ENCODE measurements at regions not wholly inside any gene's neighbourhood (a gene's known extent, or its start where the extent isn't known, plus 50 kb on each side); places are given as distances from the start of the nearest gene placed in this dataset.
A peak's percentile ranks its signal among the peaks of the same experiment; 100 is the strongest.
"Not testable (repeated sequence)": the region's sequence is repeated elsewhere in the genome, so short reads cannot be mapped to it uniquely, and the experiment has no call there.

DNA sequence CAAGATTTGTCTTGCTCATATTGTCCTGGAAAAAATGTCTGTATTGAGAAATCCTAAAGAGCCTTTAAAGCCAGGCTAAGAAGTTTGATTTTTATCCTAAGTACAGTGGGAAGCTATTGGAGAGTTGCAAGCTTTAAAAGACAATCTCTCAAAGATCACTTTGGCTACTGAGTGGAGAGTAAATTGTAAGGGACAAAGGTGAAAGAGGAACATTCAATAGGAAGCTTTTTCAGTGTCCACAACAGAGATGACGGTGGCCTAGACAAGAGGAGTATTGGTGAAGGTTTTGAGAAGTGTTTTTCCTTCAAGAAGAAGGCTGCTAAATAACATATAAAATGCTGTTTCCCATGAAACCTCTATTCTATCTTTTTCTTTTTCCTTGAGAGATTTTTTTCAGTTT is 249.5 kb upstream of the IL12A start:
- DNase-seq, result no peak

DNA sequence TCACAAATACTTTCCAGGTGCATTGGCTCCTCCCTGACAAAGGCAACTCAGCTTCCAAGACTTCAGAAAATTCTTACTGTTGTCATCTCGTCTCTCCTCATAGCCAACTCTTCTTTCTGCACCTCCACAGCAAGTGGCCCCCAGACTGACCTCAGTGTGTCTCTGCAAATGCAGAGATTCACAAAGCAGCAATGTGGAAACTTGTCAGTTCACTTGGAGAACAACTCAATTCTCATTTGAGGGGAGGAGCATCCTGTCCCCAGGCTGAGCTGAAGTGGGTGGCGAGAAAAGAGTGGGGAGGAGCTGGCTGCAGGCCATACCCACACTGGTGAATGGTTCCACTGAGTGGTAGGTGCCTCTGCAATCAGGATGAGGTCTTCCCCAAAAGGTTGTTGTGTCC is 248.7 kb upstream of the IL12A start:
- DNase-seq, result peak; percentile 13

DNA sequence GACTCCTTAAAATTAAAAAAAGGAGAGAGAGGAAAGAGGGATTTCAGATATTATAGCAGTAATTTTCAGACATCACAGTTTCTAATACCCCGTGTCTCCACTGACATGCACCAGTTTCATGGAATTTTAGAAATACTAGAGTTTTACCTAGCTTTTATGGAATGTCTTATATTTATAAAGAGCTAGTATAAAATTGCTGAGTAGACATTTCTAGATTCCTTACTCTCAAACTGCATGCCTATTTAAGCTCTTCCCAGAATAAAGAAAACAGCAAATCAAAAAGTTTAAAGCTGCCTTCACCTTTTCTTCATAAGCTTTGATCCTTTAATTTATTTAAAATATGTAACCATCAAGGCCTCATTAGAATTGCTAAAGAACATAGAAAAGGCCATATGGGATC is 247.4 kb upstream of the IL12A start:
- no peak for DNase-seq

DNA sequence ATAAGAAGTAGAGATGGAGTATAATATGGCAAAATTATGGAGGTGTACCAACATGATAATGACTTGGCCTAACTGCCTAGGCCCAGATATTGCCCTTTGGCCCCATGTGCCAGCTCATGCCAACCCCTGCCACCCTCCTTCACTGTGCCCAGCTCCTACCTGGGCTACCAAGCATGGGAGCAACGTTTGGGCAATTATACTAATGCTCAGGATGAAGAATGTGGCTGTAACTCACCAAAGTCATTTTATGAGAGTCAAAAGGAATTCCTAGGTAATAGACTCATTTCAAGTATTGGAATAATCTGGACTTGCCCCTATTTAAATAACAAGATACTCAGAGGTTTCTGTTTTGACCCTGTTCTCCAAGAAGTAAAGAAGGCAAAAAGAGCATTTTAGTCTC is 240.2 kb upstream of the IL12A start:
- DNase-seq, result no peak

DNA sequence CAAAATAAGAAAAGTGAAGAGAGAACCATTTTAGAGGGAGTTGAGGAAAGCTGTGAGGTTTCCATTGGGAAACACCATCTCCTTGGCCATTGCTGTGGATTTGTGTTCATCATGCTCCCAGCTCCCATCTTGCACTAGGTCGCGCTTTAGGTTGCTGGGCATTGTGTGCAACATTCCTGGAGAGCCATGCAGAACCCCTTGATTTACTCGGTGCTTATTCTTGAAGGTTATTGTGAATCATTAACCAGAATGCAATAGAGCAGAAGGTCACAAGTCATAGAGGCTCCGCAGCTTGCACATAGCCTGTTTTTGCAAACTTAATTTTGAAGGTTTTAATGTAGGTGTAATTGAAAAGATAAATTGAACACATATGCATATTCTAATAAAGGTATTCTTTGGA is 239.2 kb upstream of the IL12A start:
- no peak for DNase-seq

DNA sequence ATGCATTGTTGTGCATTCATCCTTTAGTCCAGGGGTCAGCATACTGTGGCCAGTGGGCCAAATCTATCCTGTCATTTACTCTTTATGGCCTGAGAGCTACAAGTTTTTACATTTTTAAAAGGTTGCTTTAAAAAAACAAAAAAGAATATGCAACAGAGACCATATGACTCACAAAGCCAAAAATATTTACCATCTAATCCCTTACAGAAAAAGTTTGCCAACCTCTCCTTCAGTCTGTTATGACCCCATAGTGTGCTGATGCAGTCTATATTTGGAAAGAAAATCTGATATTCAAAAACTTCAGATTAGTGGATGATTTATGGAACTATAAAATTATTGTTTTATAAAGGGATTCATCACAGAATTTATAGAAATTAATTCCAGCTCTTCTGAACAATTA is 237.5 kb upstream of the IL12A start:
- peak; percentile 78 for DNase-seq

DNA sequence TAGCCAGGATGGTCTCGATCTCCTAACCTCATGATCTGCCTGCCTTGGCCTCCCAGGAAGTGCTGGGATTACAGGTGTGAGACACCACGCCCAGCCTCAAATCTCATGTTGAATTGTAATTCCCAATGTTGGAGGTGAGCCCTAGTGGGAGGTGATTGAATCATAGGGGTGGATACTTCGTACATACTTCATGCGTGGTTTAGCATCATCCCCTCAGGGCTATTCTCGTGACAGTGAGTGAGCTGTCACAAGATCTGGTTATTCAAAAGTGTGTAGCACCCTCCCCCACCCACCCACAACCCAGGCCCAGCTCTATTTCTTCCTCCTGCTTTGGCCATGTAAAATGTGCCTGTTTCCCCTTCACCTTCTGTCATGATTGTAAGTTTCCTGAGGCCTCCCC is 236.9 kb upstream of the IL12A start:
- no peak for DNase-seq

DNA sequence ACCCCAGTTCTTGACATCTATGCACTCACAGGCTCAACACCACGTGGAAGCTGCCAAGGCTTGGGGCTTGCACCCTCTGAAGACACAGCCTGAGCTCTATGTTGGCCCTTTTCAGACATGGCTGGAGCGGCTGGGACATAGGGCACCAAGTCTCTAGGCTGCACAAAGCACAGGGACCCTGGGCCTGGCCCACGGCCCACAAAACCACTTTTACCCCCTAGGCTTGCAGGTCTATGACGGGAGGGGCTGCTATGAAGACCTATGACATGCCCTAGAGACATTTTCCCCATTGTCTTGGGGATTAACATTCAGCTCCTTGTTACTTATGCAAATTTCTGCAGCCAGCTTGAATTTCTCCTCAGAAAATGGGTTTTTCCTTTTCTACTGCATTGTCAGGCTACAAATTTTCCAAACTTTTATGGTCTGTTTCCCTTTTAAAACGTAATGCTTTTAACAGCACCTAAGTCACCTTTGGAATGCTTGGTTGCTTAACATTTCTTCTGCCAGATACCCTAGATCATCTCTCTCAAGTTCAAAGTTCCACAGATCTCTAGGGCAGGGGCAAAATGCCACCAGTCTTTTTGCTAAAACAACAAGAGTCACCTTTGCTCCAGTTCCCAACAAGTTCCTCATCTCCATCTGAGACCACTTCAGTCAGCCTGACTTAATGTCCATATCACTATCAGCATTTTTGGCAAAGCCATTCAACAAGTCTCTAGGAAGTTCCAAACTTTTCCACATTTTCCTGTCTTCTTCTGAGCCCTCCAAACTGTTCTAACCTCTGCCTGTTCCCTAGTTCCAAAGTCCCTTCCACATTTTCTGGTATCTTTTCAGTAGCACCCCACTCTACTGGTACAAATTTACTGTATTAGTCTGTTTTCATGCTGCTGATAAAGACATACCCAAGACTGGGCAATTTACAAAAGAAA is 232.1 kb upstream of the IL12A start:
- DNase-seq, result not testable (repeated sequence)

DNA sequence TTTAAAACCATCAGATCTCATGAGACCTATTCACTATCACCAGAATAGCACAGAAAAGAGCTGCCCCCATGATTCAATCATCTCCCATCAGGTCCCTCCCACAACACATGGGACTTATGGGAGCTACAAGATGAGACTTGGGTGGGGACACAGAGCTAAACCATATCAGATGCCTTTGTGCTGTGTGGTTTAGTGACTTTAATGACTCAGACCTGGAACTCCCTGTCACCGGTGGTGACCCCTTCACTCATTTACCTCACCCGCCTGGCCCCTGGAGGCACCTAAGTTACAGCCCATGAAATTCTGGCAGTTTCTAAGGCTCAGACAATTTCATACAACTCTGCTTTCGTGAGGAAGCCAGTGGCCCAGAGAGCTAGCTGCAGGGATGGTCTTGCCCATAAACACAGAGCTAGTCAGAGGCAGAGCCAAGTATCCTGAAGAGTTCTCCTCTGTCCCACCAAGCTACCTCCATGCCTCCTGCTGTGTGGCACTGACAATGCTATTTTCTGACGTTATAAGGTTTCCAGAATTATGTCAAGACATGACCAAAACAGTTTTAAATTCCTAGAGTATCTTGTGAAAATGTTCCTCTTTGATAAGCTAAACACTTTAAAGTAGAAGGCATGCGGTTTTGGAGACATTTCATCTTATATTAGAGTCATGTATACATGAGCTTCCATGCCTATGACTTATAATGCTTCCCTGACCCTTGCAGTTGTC is 231.1 kb upstream of the IL12A start:
- no peak for DNase-seq

DNA sequence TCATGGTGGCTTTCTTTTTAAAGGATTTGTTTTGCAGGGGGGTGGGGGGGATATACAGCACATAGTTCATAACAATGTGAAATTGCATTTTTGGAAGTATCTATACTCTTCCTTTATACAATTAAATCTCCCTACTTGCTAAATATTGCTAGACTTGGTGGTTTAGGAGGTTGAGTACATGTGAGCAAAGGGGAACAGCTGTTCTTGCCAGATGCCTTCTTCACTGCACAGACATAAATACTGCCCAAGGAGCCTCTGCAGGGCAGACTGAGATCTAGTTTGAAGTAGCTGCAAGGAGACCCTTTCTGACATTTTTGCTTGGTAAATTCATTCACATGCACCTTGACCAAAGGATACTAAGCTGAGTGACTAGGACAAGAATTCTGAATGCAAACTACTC is 228.6 kb upstream of the IL12A start:
- no peak for DNase-seq

DNA sequence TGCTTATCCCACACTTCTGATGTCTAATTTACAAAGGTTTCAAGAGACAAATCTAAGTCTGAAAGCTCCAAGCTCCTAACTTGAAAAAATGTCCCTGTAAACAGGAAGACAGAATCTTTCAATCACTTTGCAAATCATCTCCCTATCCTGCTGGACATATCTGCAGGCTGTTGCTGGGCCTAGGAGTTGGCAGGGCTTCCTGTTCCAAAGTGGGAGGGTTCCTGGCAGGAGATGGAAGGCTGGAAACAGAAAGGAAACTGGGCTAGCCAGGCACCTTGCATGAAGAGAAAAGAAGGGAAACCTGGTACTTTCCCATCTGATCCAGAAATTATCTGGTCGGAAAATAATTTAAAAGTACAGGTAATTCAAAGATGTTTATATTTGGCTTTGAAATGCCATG is 227.3 kb upstream of the IL12A start:
- DNase-seq, result no peak

DNA sequence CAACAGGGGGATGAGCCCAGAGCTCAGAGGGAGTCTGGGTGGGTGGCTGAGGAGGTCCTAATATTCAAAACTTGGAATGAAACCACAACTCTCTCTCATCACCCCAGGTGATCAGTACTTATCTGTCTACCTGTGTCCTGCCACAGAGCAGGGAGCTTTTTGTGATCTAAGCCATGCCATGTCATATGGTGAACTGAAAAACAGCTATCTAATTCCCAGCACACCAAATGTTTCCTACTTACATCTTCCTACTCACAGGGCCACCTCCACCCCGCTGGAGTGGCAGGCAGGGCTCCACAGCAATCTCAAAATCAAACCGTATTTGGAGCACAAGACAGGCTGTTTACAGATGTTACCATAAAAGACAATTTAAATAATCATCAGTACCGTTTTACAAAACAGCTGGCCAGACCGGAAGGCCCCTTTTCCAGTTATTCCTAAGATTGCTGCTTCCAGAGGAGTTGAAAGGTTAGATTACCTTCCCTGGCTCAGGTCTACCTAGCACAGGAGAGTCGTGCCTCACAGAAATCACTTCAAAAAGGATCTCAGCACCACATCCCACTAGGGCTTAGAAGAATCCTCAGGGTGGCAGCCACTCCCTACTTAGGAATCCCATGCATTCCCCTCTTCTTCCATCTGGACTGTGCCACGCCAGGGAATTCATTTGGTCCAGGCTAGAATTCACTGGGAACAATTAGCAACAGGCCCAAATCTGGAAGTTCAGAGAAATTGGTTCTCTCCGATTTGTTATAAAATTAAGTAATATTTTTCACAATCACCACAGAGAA is 226.6 kb upstream of the IL12A start:
- DNase-seq, result peak; percentile 72

DNA sequence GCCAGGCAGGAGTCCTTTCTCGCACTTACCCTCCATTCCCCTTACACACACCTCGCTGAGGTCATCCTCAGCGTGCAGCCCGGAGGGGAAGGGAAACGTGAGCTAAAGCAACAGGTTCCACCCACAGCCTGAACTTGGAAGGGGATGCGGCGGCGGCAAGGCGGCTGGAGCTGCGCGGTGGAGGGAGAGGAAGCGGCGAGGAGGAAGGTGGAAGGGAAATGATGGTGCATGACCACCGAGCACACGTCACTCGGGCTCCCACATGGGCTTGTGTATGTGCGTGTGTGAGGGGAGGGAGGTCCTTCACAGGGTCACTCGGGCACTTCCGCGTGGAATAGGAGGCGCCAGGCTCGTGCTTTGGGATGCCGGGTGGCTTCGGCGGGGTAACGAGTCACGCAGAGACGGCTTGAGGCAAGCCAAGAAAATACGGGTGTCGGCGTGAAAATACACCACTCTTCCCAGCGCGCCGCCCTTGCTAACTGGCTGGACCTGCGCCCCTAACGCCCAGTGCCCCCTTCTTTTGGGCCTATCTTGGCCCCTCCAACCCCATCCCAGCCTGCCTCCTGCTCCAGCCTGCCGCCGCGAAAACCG is 225.5 kb upstream of the IL12A start:
- peak; percentile 80 for DNase-seq

DNA sequence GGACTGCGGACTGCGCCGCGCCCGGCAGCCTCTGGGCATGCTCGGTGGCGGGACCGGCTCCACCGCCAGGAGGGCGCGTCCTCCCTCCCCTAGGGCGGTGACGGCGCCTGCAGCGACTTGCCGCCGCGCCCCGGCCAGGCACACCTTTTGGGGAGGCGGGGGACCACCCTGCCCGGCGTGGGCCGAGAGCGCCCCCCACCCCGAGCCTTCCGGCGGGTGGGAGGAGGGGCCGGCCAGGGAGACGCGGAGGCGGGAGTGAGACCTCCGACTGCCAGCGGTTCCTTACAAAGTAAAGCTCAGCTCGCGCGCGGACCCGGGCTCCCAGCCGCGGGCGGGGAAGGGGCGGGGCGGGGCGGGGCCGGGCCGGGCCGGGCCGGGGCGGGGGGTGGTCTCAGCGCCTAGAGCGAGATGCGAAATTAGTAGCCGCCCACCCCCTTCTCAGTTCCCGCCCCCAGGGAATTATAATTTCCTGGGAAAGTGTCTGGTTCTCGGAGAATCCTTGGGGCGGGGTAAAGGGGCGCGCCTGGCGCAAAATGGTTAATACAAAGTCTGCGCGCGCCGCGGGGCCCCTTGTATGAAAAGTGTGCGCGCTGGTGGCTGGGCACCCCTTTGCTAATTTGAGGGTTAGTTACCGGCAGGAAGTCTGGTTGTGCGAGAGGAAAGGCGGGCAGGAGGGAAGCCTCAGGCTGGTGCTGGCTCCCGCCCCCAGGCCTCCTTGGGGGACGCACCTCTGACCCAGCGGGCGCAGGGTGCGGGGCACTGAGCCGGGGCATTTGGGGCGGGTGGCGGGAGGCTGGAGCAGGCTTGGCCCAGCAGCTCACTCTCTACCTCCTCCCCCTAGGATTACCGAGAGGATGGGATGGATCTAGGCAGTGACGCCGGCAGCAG is 224.8 kb upstream of the IL12A start:
- DNase-seq, result peak; percentile 97

DNA sequence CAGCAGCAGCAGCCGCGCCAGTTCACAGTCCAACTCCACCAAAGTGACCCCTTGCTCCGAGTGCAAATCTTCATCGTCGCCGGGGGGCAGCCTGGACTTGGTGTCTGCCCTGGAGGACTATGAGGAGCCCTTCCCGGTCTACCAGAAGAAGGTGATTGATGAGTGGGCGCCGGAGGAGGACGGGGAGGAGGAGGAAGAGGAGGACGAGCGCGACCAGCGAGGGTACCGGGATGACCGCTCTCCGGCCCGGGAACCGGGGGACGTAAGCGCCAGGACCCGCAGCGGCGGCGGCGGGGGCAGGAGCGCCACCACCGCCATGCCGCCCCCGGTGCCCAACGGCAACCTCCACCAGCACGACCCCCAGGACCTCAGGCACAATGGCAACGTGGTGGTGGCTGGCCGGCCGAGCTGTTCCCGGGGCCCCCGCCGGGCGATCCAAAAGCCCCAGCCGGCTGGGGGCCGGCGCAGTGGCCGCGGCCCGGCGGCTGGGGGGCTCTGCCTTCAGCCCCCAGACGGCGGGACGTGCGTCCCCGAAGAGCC is 224.1 kb upstream of the IL12A start:
- DNase-seq, result no peak

DNA sequence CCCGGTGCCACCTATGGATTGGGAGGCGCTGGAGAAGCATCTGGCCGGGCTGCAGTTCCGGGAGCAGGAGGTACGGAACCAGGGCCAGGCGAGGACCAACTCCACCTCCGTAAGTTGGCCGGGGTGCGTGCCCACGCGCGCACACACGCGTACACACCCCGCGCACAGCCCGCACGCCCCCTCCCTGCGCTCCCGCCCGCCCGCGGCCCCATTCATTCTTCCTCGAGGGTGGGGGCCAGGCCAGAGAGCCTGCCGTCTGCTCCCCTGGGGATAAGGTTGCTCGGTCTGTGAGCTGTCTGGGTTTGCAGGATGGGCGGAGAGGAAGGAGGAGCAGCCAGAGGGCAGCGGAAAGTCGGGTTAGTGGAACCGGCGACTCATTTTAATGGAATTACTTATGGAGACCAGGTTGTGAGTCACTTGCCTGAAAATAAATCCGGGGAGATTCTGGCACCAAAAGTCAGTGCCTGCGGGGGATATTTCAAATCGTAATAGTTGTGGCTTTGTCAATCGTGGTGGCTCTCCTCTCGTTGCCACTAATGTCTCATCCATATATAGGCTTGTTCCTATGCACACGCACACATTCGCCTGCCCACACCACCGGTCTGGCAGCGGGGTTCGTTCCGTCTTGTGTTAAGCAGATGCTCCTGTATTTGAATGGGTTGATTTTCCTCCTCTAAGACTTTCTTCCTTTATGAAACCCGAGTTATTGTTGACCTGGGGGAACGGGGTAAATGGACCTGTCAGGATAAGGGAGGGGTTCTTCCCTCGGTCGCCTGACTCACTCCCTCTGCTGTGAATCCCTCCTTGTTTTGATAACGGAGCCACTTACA is 223.4 kb upstream of the IL12A start:
- DNase-seq, result peak; percentile 100

DNA sequence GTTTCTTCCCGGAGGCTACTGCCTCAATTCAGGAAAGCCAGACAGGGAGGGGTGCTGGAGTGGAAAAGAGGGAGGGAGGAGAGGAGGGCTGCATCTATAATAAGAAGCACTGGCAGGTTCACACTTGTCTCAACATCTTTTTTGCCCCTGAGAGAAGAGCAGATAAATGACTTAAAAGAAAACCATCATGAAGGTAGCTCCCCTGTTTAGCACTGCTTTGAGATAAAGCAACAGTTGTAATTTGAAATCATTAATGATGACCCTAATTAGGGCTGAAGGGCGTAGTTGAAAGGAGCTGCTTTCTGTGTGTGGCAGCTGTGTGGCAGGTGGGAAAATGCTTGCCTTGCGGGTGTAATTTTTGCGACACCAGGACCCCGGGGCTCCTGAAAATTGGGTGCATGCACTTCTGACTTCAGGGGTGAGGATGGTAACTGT is 222.8 kb upstream of the IL12A start:
- no peak for DNase-seq

DNA sequence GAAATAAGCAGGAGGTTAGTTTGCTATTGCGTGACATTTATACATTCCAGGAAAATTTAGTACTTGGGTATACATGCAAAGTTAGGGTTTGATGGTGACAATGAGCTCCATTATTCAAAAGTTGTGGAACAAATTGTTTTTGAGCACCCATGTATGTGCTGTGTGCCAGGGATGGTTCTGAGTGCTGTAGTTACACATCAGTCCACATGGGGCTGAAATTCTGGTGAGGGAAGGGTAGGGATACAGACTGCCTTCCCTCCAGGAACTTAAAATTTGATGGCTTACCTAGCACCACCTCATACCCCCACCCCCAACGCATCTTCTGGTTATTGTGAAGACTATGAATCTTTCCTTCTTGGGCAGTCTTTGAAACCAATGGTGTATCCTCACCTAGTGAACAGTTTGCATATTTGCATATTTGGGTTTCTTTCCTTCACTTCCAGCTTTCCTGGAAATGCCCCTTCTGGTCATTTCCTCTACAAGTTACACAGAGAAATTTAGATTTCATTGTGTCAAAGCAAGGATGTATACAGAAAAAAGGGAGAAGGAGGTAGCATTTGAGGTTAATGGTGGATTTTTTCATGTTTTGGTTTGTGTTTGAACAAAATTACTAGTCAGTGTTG is 222.0 kb upstream of the IL12A start:
- peak; percentile 56 for DNase-seq

DNA sequence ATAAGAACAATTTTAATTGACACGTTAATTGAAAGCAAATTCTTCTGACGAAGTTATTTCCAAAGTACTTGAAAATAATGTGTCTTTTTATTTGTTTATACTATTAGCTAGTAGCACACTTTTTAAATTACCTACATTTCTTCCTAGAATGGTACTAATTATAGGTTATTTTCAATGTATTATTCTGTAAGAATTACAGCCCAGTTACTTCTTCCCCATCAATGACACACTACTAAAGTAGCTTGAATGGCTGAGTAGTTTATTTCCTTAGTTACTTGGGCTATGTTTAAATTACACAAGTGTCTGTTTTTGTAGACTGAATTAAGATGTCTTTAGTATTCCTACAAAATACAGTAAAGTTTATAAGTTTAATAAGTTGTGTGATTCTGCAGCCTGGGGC is 217.6 kb upstream of the IL12A start:
- DNase-seq, result no peak

All from fibroblast of skin of scalp (primary cell).